Heart left ventricle (tissue), 16 donors: ENCODE measurements at regions not wholly inside any gene's neighbourhood (a gene's known extent, or its start where the extent isn't known, plus 50 kb on each side); places are given as distances from the start of the nearest gene placed in this dataset.
A peak's percentile ranks its signal among the peaks of the same experiment; 100 is the strongest.
"Not testable (repeated sequence)": the region's sequence is repeated elsewhere in the genome, so short reads cannot be mapped to it uniquely, and the experiment has no call there.

Experiments
- ATAC-seq, 4 donors: fragments of 200-7000 bp; cut with Tn5 transposase; one replicate each; pipeline ENCODE4 v1.9.1; 2020 to 2022; ENCODE audit warnings: moderate library complexity in 4 of 4, mild to moderate bottlenecking in 3 of 4, moderate number of reproducible peaks in 1 of 4
- DNase-seq, 5 donors: peaks; one replicate each; pipeline ENCODE4 v3.0.0-alpha.2; 2020
- H3K27ac ChIP-seq, 12 donors: fragments of 200-600 bp; sonication (generic) in 4 of 12; one replicate each; pipeline versions ENCODE4 v1.5.0 to v1.8.0; 2016 to 2022; ENCODE audit warnings: mild to moderate bottlenecking in 2 of 12
- H3K27me3 ChIP-seq, 9 donors: fragments of 200-600 bp; sonication (generic) in 2 of 9; one replicate each; pipeline versions ENCODE4 v1.5.1 to v1.8.0; 2016 to 2022; ENCODE audit warnings: mild to moderate bottlenecking in 3 of 9
- H3K36me3 ChIP-seq, 9 donors: fragments of 200-600 bp; sonication (generic) in 2 of 9; one replicate each; pipeline versions ENCODE4 v1.5.0 to v1.8.0; 2018 to 2022; ENCODE audit warnings: mild to moderate bottlenecking in 2 of 9
- H3K4me1 ChIP-seq, 12 donors: fragments of 200-600 bp; sonication (generic) in 4 of 12; one replicate each; pipeline versions ENCODE4 v1.5.0 to v1.8.0; 2016 to 2022; ENCODE audit warnings: mild to moderate bottlenecking in 3 of 12
- H3K4me3 ChIP-seq, 12 donors: fragments of 200-600 bp; sonication (generic) in 4 of 12; one replicate each; pipeline versions ENCODE4 v1.5.0 to v1.8.0; 2017 to 2022; ENCODE audit warnings: mild to moderate bottlenecking in 9 of 12, moderate library complexity in 4 of 12
- H3K9me3 ChIP-seq, 12 donors: fragments of 200-600 bp; sonication (generic) in 4 of 12; one replicate each; pipeline versions ENCODE4 v1.5.0 to v1.8.0; 2016 to 2022; ENCODE audit warnings: mild to moderate bottlenecking in 1 of 12
- POLR2A ChIP-seq, 2 donors: fragments of 450-650 bp; IDR thresholded peaks; one replicate each; pipeline ENCODE4 v1.6.1; 2017; ENCODE audit warnings: antibody characterized with exemption in 2 of 2, mild to moderate bottlenecking in 2 of 2, moderate library complexity in 2 of 2
- WGBS, 4 donors: extraction: QIAGEN DNeasy Blood & Tissue Kit in 2 of 4; methylation state at CpG; one replicate each; pipeline versions ENCODE4 v1.1.5 to v1.1.7; 2013 to 2018; 5-methylcytosine and 5-hydroxymethylcytosine counted together
- intact Hi-C, 10 donors: fragments of 100-400 bp; cut with DNase I; formaldehyde crosslinking; loops; one replicate each; pipeline versions ENCODE4 v1.11.1 to v1.14.2; 2022
- TF ChIP-seq, protein P1 (sequence below), 12 donors: fragments of 200-600 bp; sonication (generic) in 4 of 12; IDR thresholded peaks; one replicate each; pipeline versions ENCODE4 v1.5.0 to v1.8.0; 2018 to 2022; ENCODE audit warnings: antibody characterized with exemption in 12 of 12, mild to moderate bottlenecking in 5 of 12
- donor health status: ischemic (EF 13 %, LVEDD 7.1; RV severe dilation, severe dysfunction).
- donor health status: healthy with polysubstance abuse.
- donor health status: DM: no; HTN: yes; CAD: no.
- donor health status: DM: no; HTN: no; CAD: no.
- donor health status: ischemic (EF 25% LVEDD 6.9; RV normal size, moderate dysfunction).
- donor health status: ischemic (EF 25% LVEDD 5.7; RV mildly dilated, moderate dysfunction).
- donor health status: healthy.
- donor health status: DM: yes; HTN: yes; CAD: no.
- donor health status: ischemic (EF 35%, LVEDD 5.7; RV mildly dilated, moderate dysfunction).
- donor health status: nonischemic (EF 11% LVEDD 7.7; RV severe dilation, severe dysfunction).
- donor health status: DM: yes; HTN: yes; CAD: no.
- donor health status: PGD.
- donor health status: ischemic (EF 29% LVEDD 5.4; RV normal size, mild dysfunction).
- donor health status: nonischemic (EF 23%, LVEDD 6.1; RV moderate dilation, normal function).

DNA sequence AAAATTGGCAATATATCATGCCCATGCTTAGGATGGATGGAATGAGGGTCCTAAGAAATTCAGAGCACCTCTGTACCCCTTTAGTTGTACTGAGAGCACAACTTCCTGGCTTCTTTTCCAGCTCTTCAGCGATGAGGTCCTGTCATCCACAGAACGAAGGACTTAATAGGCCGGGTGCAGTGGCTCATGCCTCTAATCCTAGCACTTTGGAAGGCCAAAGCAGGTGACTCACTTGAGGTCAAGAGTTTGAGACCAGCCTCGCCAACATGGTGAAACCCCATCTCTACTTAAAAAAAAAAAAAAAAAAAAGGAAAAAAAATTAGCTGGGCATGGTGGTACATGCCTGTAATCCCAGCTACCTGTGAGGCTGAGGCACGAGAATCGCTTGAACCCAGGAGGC lies 125.3 kb upstream of the BMAL1 start:
- H3K9me3 ChIP-seq: peaks cover 0 to 18% (median 3%) of the 10 kb centered on the region in 12 donors
- H3K4me1 ChIP-seq: no peaks in the 10 kb centered on the region
- intact Hi-C loops: loop anchor here in 9 of 10 donors (1.0 to 10.0 kb wide), 4 partner anchors 187 to 190 kb away; no protein-coding TSS in a partner anchor
- TF ChIP-seq, protein P1, sequence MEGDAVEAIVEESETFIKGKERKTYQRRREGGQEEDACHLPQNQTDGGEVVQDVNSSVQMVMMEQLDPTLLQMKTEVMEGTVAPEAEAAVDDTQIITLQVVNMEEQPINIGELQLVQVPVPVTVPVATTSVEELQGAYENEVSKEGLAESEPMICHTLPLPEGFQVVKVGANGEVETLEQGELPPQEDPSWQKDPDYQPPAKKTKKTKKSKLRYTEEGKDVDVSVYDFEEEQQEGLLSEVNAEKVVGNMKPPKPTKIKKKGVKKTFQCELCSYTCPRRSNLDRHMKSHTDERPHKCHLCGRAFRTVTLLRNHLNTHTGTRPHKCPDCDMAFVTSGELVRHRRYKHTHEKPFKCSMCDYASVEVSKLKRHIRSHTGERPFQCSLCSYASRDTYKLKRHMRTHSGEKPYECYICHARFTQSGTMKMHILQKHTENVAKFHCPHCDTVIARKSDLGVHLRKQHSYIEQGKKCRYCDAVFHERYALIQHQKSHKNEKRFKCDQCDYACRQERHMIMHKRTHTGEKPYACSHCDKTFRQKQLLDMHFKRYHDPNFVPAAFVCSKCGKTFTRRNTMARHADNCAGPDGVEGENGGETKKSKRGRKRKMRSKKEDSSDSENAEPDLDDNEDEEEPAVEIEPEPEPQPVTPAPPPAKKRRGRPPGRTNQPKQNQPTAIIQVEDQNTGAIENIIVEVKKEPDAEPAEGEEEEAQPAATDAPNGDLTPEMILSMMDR (IDR thresholded peaks at IDR 0.05): no peak
- no peak for TF ChIP-seq POLR2A (IDR thresholded peaks at IDR 0.05)
- 81 to 85% (median 83%) methylated on average over 6 of the region's 6 CpGs for WGBS, 4 donors
- ATAC-seq (no peak), DNase-seq (no peak)
- no peak overlapping the region for H3K27ac ChIP-seq
- no peaks in the 10 kb centered on the region for H3K36me3 ChIP-seq
- no peak overlapping the region for H3K4me3 ChIP-seq
- H3K27me3 ChIP-seq: no peaks in the 10 kb centered on the region

DNA sequence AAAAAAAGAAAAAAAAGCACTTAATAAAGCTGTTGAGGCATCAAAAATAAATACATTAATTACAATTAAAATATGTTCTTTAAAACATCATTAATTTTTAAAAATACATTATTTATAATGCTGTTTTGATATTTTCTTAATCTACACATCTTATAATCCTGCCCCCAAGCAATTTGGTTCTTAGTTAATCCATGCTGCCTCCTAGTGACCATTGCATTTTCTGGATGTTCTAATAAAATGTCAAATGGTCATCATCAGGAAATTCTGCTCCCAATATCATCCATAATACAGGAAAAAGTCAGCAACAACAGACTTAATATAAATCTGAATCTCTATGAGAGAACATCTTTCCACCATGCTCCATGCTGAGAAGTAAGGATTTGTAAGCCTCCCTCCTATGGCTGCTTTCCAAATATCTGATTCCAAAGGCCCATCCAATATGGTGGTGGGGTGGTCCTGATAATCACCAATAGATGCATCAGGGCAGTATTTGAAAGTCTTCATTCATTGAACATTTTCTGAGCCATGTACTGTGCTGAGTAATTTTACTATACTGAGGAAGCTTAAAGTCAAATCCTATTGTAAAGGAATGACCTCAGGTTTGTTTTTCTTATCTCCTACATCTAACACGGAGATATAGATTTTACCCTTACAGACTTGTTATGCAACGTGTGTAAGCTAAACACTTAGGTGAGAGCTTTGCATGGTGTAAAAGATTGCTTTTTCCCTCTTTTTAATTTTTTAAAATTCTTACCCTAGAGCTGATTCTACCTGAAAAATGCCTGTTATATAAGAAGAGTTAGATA lies 124.7 kb upstream of the BMAL1 start:
- H3K27ac ChIP-seq: no peak overlapping the region
- no peaks in the 10 kb centered on the region for H3K4me1 ChIP-seq
- no peak for DNase-seq
- H3K27me3 ChIP-seq: no peaks in the 10 kb centered on the region
- no peak overlapping the region for H3K4me3 ChIP-seq
- intact Hi-C loops: loop anchor here in 9 of 10 donors (1.0 to 10.0 kb wide), 4 partner anchors 188 to 191 kb away; no protein-coding TSS in a partner anchor
- 37 to 52% (median 40%) methylated on average over 2 of the region's 2 CpGs for WGBS, 4 donors
- H3K36me3 ChIP-seq: no peaks in the 10 kb centered on the region
- peaks cover 0 to 18% (median 3%) of the 10 kb centered on the region in 12 donors for H3K9me3 ChIP-seq
- TF ChIP-seq, protein P1 (IDR thresholded peaks at IDR 0.05): peak; percentile 16 to 62 (median 45)
- no peak for TF ChIP-seq POLR2A (IDR thresholded peaks at IDR 0.05)
- ATAC-seq: no peak

DNA sequence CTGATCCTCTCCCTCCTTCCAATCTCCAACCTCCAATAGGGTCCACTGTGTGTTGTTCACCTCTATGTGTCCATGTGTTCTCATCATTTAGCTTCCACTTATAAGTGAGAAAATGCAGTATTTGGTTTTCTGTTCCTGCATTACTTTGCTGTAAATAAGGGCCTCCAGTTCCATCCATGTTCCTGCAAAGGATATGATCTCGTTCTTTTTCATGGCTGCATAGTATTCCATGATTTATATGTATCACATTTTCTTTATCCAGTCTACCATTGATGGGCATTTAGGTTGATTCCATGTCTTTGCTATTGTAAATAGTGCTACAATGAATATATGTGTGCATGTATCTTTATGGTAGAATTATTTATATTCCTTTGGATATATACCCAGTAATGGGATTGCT lies 123.2 kb upstream of the BMAL1 start:
- WGBS, 4 donors: 82 to 87% (median 86%) methylated on average over 1 of the region's 1 CpG
- intact Hi-C loops: loop anchor here in 4 of 10 donors (5.0 to 10.0 kb wide), 2 partner anchors 190 to 192 kb away; no protein-coding TSS in a partner anchor
- not testable (repeated sequence) for H3K27ac ChIP-seq, DNase-seq, H3K4me3 ChIP-seq, ATAC-seq, H3K4me1 ChIP-seq, H3K36me3 ChIP-seq, H3K27me3 ChIP-seq
- H3K9me3 ChIP-seq: peaks cover 0 to 18% (median 3%) of the 10 kb centered on the region in 12 donors

DNA sequence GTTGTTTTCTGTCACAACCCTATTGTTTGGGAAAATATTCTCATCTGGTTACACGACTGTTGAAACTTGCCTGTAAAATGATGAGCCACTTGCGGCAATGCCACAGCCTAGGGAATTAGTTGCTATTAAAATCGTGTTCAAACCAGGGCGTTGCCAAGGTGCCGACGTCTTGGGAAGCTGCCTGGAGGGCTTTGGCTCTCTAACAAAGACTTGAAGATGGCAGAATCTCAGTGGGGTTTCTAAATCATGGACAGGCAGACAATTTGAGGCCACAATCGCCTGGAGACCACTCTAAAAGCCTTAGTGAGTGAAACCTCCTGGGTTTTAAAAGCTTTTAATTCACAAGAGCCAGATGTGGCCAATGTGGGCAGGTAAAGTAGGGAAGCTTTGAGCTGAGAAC lies 117.2 kb upstream of the BMAL1 start:
- WGBS, 4 donors: 69 to 78% (median 75%) methylated on average over 7 of the region's 7 CpGs
- Histone ChIP-seq H3K4me3 (no peak overlapping the region), H3K9me3 (peaks cover 0 to 13% (median 3%) of the 10 kb centered on the region in 12 donors), H3K36me3 (no peaks in the 10 kb centered on the region), H3K4me1 (no peaks in the 10 kb centered on the region), H3K27ac (no peak overlapping the region), H3K27me3 (peaks cover 0 to 10% (median 0%) of the 10 kb centered on the region in 9 donors)
- no peak for ATAC-seq
- TF ChIP-seq, protein P1 (IDR thresholded peaks at IDR 0.05): no peak
- no peak for TF ChIP-seq POLR2A (IDR thresholded peaks at IDR 0.05)
- DNase-seq: no peak
- intact Hi-C loops: no loop called here
